ENCODE measurements at regions not wholly inside any gene's neighbourhood (a gene's known extent, or its start where the extent isn't known, plus 50 kb on each side); places are given as distances from the start of the nearest gene placed in this dataset.

DNA sequence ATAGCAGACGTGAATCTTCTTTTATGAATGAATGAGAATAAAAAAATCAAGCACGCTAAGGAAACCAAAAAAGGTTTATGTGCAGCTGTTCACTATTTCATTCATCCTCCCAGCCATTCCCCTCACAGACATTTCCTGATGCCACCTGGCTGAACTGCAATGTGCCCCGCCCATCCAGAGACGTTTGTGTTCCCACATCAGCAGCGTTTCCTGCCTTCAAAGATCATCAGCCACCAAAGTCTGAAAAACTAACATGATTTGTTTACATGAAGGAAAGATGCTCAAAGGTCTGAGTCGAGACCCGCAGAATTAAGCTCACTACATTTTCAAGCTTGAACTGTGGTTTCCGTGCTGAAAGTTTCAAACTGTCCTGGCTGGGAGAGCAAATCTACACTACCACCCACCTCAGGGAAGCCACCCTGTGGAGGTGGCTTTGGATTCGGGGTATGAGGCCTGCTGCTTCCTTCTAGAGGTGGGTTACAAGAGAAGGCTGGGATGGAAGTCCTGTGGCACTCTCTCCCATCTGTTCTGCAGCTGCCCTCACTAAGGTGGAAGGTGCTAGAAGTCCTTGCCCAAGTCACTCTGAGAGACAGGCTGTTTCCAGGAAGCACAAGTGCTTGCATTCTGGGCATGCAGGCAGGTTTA lies 201.3 kb upstream of the OSR1 start:
- DNase-seq, result peak in 1 of 2 donors; percentile 23
- Histone ChIP-seq H3K27ac (ENCODE audit: low read depth in 1 of 3, low read length in 2 of 3) (no peak overlapping the region), H3K27me3 (ENCODE audit: control insufficient read depth in 3 of 3, insufficient read depth in 3 of 3, low read length in 3 of 3) (peaks cover 0 to 2% (median 2%) of the 10 kb centered on the region in 3 donors), H3K4me1 (ENCODE audit: control insufficient read depth in 3 of 3, insufficient read depth in 2 of 3, low read depth in 1 of 3, low read length in 2 of 3) (no peaks in the 10 kb centered on the region), H3K36me3 (ENCODE audit: control insufficient read depth in 3 of 3, insufficient read depth in 2 of 3, low read depth in 1 of 3, low read length in 3 of 3) (no peaks in the 10 kb centered on the region), H3K9me3 (ENCODE audit: control insufficient read depth in 2 of 2, insufficient read depth in 1 of 2, low read depth in 1 of 2, low read length in 1 of 2) (no peaks in the 10 kb centered on the region), H3K4me3 (ENCODE audit: low read depth in 1 of 3, low read length in 3 of 3) (no peak overlapping the region)
- WGBS, 3 donors, result 19 to 40% (median 24%) methylated on average over 9 of the region's 9 CpGs
- FAIRE-seq, result no peak

DNA sequence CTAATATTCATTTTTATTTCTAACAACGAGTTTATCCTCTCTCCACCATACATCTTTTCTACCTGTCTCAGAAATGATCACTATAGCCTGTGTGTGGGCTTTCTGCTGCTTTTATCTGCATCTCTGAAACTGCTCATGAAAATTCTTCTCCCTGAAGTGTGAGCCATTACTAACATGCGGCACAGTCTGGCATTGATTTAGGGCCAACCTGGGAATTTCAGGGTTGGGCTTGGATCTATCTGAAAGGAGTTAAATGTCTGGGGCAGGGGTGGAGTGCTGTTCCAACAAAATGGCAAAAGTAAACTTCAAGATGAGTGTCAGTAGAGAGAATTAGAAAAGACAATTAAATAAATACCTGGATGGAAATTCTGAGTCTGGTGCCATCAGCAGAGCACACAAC lies 198.2 kb upstream of the OSR1 start:
- no peak for FAIRE-seq
- 78 to 80% (median 80%) methylated on average over 2 of the region's 2 CpGs for WGBS, 3 donors
- H3K27me3 ChIP-seq (ENCODE audit: control insufficient read depth in 3 of 3, insufficient read depth in 3 of 3, low read length in 3 of 3), result peaks cover 0 to 2% (median 2%) of the 10 kb centered on the region in 3 donors

DNA sequence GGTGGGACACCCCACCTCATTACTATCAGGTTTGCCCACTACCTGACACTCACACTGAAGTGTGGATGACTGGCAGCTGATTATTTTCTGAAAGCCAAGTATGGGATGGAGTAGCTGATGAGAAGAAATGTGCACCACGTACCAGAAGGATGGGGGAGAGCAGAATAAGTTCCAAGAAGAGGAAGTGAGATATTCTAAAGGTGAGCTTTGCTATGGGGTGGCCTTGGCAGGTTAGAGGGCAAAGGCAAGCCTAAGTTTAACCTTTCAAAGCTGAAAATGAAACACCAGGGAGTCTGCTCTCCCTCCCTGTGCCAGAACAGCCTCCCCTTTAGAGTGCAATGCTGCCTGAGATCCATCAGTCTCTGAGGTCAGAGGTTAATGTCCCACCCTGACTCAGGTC lies 196.1 kb upstream of the OSR1 start:
- WGBS, 3 donors, result 68 to 87% (median 83%) methylated on average over 1 of the region's 1 CpG
- no peak for FAIRE-seq
- no peak overlapping the region for H3K4me3 ChIP-seq (ENCODE audit: low read depth in 1 of 3, low read length in 3 of 3)
- H3K27ac ChIP-seq (ENCODE audit: low read depth in 1 of 3, low read length in 2 of 3), result no peak overlapping the region
- H3K9me3 ChIP-seq (ENCODE audit: control insufficient read depth in 2 of 2, insufficient read depth in 1 of 2, low read depth in 1 of 2, low read length in 1 of 2), result no peaks in the 10 kb centered on the region
- H3K36me3 ChIP-seq (ENCODE audit: control insufficient read depth in 3 of 3, insufficient read depth in 2 of 3, low read depth in 1 of 3, low read length in 3 of 3), result no peaks in the 10 kb centered on the region
- H3K4me1 ChIP-seq (ENCODE audit: control insufficient read depth in 3 of 3, insufficient read depth in 2 of 3, low read depth in 1 of 3, low read length in 2 of 3), result no peaks in the 10 kb centered on the region
- no peak for DNase-seq
- H3K27me3 ChIP-seq (ENCODE audit: control insufficient read depth in 3 of 3, insufficient read depth in 3 of 3, low read length in 3 of 3), result peaks cover 0 to 2% (median 2%) of the 10 kb centered on the region in 3 donors

More for the DNA sequence above, 198.2 kb upstream of the OSR1 start:
- no peak for DNase-seq
- Histone ChIP-seq H3K4me1 (ENCODE audit: control insufficient read depth in 3 of 3, insufficient read depth in 2 of 3, low read depth in 1 of 3, low read length in 2 of 3) (no peaks in the 10 kb centered on the region), H3K4me3 (ENCODE audit: low read depth in 1 of 3, low read length in 3 of 3) (no peak overlapping the region), H3K36me3 (ENCODE audit: control insufficient read depth in 3 of 3, insufficient read depth in 2 of 3, low read depth in 1 of 3, low read length in 3 of 3) (no peaks in the 10 kb centered on the region), H3K9me3 (ENCODE audit: control insufficient read depth in 2 of 2, insufficient read depth in 1 of 2, low read depth in 1 of 2, low read length in 1 of 2) (no peaks in the 10 kb centered on the region), H3K27ac (ENCODE audit: low read depth in 1 of 3, low read length in 2 of 3) (no peak overlapping the region)

DNA sequence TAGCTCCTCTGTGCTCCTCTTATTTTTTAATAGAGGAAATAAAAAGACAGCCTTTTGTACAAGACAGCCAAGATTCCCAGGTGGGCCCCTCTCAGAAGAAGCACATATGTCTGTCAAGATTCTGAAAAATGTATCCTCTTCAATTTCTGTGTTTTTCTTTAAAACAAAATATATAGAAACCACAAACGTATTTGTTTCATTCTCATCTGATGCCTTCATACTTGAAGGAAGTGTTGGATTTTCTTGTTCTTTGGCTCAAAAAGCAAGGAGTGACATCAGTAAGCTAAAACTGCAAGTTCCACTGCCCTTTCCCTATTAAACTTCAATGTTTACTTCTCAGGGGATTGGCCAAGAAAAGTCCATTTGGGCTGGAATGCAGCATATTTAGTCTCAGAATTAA lies 193.8 kb upstream of the OSR1 start:
- Histone ChIP-seq H3K9me3 (ENCODE audit: control insufficient read depth in 2 of 2, insufficient read depth in 1 of 2, low read depth in 1 of 2, low read length in 1 of 2) (no peaks in the 10 kb centered on the region), H3K36me3 (ENCODE audit: control insufficient read depth in 3 of 3, insufficient read depth in 2 of 3, low read depth in 1 of 3, low read length in 3 of 3) (no peaks in the 10 kb centered on the region), H3K27me3 (ENCODE audit: control insufficient read depth in 3 of 3, insufficient read depth in 3 of 3, low read length in 3 of 3) (peaks cover 0 to 2% (median 1%) of the 10 kb centered on the region in 3 donors), H3K4me1 (ENCODE audit: control insufficient read depth in 3 of 3, insufficient read depth in 2 of 3, low read depth in 1 of 3, low read length in 2 of 3) (no peaks in the 10 kb centered on the region), H3K27ac (ENCODE audit: low read depth in 1 of 3, low read length in 2 of 3) (no peak overlapping the region), H3K4me3 (ENCODE audit: low read depth in 1 of 3, low read length in 3 of 3) (no peak overlapping the region)
- FAIRE-seq (no peak), DNase-seq (no peak)
- WGBS, 3 donors, result 63 to 90% (median 66%) methylated on average over 1 of the region's 1 CpG

DNA sequence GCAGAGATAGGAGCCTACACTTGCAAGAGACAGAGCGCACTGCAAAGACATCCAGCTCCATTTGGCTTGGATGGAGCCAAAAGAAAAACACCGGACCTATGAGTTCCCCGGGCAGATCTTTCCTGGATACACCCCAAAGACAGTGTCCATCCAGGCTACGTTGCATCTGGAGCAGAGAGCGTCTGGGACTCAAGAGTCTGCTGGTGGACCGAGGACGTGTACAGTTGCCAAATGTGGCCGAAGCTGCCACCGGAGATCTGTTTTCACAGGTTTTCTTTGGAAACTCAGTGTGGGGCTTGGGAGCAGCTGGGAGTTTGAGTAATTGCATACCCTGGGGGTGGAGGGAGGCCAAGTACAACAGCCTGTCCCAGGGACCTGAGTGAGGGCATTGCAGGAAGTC lies 192.3 kb upstream of the OSR1 start:
- H3K36me3 ChIP-seq (ENCODE audit: control insufficient read depth in 3 of 3, insufficient read depth in 2 of 3, low read depth in 1 of 3, low read length in 3 of 3), result no peaks in the 10 kb centered on the region
- 83 to 88% (median 86%) methylated on average over 9 of the region's 9 CpGs for WGBS, 3 donors
- H3K4me3 ChIP-seq (ENCODE audit: low read depth in 1 of 3, low read length in 3 of 3), result no peak overlapping the region
- H3K4me1 ChIP-seq (ENCODE audit: control insufficient read depth in 3 of 3, insufficient read depth in 2 of 3, low read depth in 1 of 3, low read length in 2 of 3), result no peaks in the 10 kb centered on the region
- FAIRE-seq (no peak), DNase-seq (no peak)
- no peaks in the 10 kb centered on the region for H3K9me3 ChIP-seq (ENCODE audit: control insufficient read depth in 2 of 2, insufficient read depth in 1 of 2, low read depth in 1 of 2, low read length in 1 of 2)
- H3K27me3 ChIP-seq (ENCODE audit: control insufficient read depth in 3 of 3, insufficient read depth in 3 of 3, low read length in 3 of 3), result no peaks in the 10 kb centered on the region
- H3K27ac ChIP-seq (ENCODE audit: low read depth in 1 of 3, low read length in 2 of 3), result no peak overlapping the region

- H3K36me3 ChIP-seq (ENCODE audit: control insufficient read depth in 3 of 3, insufficient read depth in 2 of 3, low read depth in 1 of 3, low read length in 3 of 3), result no peaks in the 10 kb centered on the region
- no peak overlapping the region for H3K27ac ChIP-seq (ENCODE audit: low read depth in 1 of 3, low read length in 2 of 3)
- DNase-seq (no peak), FAIRE-seq (no peak)
- WGBS, 3 donors, result 86 to 96% (median 86%) methylated on average over 1 of the region's 1 CpG
- no peaks in the 10 kb centered on the region for H3K4me1 ChIP-seq (ENCODE audit: control insufficient read depth in 3 of 3, insufficient read depth in 2 of 3, low read depth in 1 of 3, low read length in 2 of 3)
- H3K27me3 ChIP-seq (ENCODE audit: control insufficient read depth in 3 of 3, insufficient read depth in 3 of 3, low read length in 3 of 3), result no peaks in the 10 kb centered on the region
- H3K4me3 ChIP-seq (ENCODE audit: low read depth in 1 of 3, low read length in 3 of 3), result no peak overlapping the region
- H3K9me3 ChIP-seq (ENCODE audit: control insufficient read depth in 2 of 2, insufficient read depth in 1 of 2, low read depth in 1 of 2, low read length in 1 of 2), result no peaks in the 10 kb centered on the region
These were observed 191.4 kb upstream of the OSR1 start for GRCh38 chr2:19549821-19550220.

DNA sequence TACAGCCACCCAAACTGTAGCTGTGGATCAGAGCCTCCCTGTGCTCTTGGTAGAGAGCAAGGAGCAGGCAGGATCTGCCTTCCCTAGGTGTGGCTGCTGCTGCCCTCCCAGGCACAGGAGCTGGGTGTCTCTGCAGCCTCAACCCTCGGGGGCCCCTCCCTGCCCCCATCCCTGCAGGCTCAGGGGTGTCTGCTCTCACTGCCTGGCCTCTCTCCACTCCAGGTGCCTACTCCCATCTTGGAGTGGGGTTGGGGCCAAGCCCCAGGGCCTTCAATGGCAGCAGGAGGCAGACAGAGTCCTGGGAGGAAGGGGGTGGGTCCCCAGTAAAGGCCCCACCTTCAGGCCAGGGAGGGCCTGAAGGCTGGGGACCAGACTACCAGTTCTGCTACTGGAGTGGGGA lies 189.7 kb upstream of the OSR1 start:
- no peak overlapping the region for H3K27ac ChIP-seq (ENCODE audit: low read depth in 1 of 3, low read length in 2 of 3)
- no peaks in the 10 kb centered on the region for H3K27me3 ChIP-seq (ENCODE audit: control insufficient read depth in 3 of 3, insufficient read depth in 3 of 3, low read length in 3 of 3)
- H3K9me3 ChIP-seq (ENCODE audit: control insufficient read depth in 2 of 2, insufficient read depth in 1 of 2, low read depth in 1 of 2, low read length in 1 of 2), result no peaks in the 10 kb centered on the region
- FAIRE-seq, result no peak
- no peak for DNase-seq
- H3K4me1 ChIP-seq (ENCODE audit: control insufficient read depth in 3 of 3, insufficient read depth in 2 of 3, low read depth in 1 of 3, low read length in 2 of 3), result no peaks in the 10 kb centered on the region
- no peaks in the 10 kb centered on the region for H3K36me3 ChIP-seq (ENCODE audit: control insufficient read depth in 3 of 3, insufficient read depth in 2 of 3, low read depth in 1 of 3, low read length in 3 of 3)
- 14 to 56% (median 18%) methylated on average over 1 of the region's 1 CpG for WGBS, 3 donors
- H3K4me3 ChIP-seq (ENCODE audit: low read depth in 1 of 3, low read length in 3 of 3), result no peak overlapping the region

DNA sequence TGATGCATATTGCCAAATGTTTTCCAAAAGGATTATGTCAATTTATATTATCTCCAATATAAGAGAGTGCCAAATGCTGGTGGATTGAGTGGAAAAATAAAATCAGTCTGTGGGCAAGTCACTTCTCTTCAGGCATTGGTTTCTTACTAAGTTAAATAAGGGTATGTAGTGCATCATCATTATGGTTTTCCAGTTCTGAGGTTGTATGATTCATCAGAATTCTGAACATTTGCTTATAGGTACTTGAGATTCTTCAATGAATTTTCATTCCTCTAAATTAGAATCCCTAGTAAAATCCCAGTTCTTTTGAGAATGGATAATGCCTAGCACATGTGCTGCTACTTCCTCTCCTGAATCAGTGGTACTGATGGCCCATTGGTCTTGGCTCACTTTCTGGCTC lies 188.9 kb upstream of the OSR1 start:
- Histone ChIP-seq H3K4me1 (ENCODE audit: control insufficient read depth in 3 of 3, insufficient read depth in 2 of 3, low read depth in 1 of 3, low read length in 2 of 3) (no peaks in the 10 kb centered on the region), H3K4me3 (ENCODE audit: low read depth in 1 of 3, low read length in 3 of 3) (no peak overlapping the region), H3K9me3 (ENCODE audit: control insufficient read depth in 2 of 2, insufficient read depth in 1 of 2, low read depth in 1 of 2, low read length in 1 of 2) (no peaks in the 10 kb centered on the region), H3K36me3 (ENCODE audit: control insufficient read depth in 3 of 3, insufficient read depth in 2 of 3, low read depth in 1 of 3, low read length in 3 of 3) (no peaks in the 10 kb centered on the region), H3K27me3 (ENCODE audit: control insufficient read depth in 3 of 3, insufficient read depth in 3 of 3, low read length in 3 of 3) (no peaks in the 10 kb centered on the region), H3K27ac (ENCODE audit: low read depth in 1 of 3, low read length in 2 of 3) (no peak overlapping the region)
- no peak for DNase-seq
- FAIRE-seq, result no peak

GRCh38 chr2:19545507-19545906 lies 187.1 kb upstream of the OSR1 start:
- FAIRE-seq (no peak), DNase-seq (no peak)
- Histone ChIP-seq H3K4me1 (ENCODE audit: control insufficient read depth in 3 of 3, insufficient read depth in 2 of 3, low read depth in 1 of 3, low read length in 2 of 3) (peaks cover 0 to 3% (median 2%) of the 10 kb centered on the region in 3 donors), H3K27me3 (ENCODE audit: control insufficient read depth in 3 of 3, insufficient read depth in 3 of 3, low read length in 3 of 3) (no peaks in the 10 kb centered on the region), H3K9me3 (ENCODE audit: control insufficient read depth in 2 of 2, insufficient read depth in 1 of 2, low read depth in 1 of 2, low read length in 1 of 2) (no peaks in the 10 kb centered on the region), H3K4me3 (ENCODE audit: low read depth in 1 of 3, low read length in 3 of 3) (no peak overlapping the region), H3K27ac (ENCODE audit: low read depth in 1 of 3, low read length in 2 of 3) (no peak overlapping the region), H3K36me3 (ENCODE audit: control insufficient read depth in 3 of 3, insufficient read depth in 2 of 3, low read depth in 1 of 3, low read length in 3 of 3) (no peaks in the 10 kb centered on the region)
- WGBS, 3 donors, result 68 to 86% (median 79%) methylated on average over 4 of the region's 4 CpGs
